ENCODE measurements at regions not wholly inside any gene's neighbourhood (a gene's known extent, or its start where the extent isn't known, plus 50 kb on each side); places are given as distances from the start of the nearest gene placed in this dataset.

DNA sequence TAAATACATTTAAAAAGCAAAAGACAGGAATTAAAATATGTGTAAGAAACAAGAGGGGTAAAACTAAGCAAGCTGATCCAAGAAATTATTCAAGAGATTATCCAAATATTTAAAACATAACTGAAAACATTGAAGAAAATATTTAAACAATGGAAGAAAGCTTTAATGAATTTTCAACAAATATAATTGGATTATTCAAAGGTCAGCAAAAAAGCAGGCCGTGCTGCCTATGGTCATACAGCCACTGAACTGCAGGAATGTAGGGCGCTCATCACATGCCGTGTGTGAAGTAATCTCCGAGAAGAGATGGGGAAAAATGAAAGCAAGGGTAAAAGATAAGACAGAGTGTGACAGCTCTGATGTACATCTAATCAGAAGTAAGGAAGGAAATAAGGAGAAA is 1195.4 kb upstream of the EYS start:
- DNase-seq (ENCODE audit: insufficient read length, low spot score) (no peak), FAIRE-seq (no peak)
- TF ChIP-seq PAX5 (IDR thresholded peaks at IDR 0.05; ENCODE audit: insufficient read depth, low read length, severe bottlenecking), result no peak
- no peak for TF ChIP-seq POLR2A (IDR thresholded peaks at IDR 0.05; ENCODE audit: low read depth, low read length)
- TF ChIP-seq POU2F2 (IDR thresholded peaks at IDR 0.05; ENCODE audit: low read depth, low read length), result no peak
- no peak for TF ChIP-seq TAF1 (IDR thresholded peaks at IDR 0.05; ENCODE audit: low read depth, low read length)
- TF ChIP-seq SPI1 (IDR thresholded peaks at IDR 0.05; ENCODE audit: low read depth, low read length), result no peak
- no peak for TF ChIP-seq POLR2AphosphoS5 (IDR thresholded peaks at IDR 0.05; ENCODE audit: low read depth, low read length)

- FAIRE-seq (no peak), DNase-seq (ENCODE audit: insufficient read length, low spot score) (no peak)
- TF ChIP-seq POLR2A (IDR thresholded peaks at IDR 0.05; ENCODE audit: low read depth, low read length) (no peak), PAX5 (IDR thresholded peaks at IDR 0.05; ENCODE audit: insufficient read depth, low read length, severe bottlenecking) (no peak), POU2F2 (IDR thresholded peaks at IDR 0.05; ENCODE audit: low read depth, low read length) (no peak), POLR2AphosphoS5 (IDR thresholded peaks at IDR 0.05; ENCODE audit: low read depth, low read length) (no peak), SPI1 (IDR thresholded peaks at IDR 0.05; ENCODE audit: low read depth, low read length) (no peak), TAF1 (IDR thresholded peaks at IDR 0.05; ENCODE audit: low read depth, low read length) (no peak)
Observed at GRCh38 chr6:66900133-66901083, 1193.4 kb upstream of the EYS start.

- TF ChIP-seq TAF1 (IDR thresholded peaks at IDR 0.05; ENCODE audit: low read depth, low read length), result no peak
- no peak for TF ChIP-seq SPI1 (IDR thresholded peaks at IDR 0.05; ENCODE audit: low read depth, low read length)
- no peak for TF ChIP-seq POU2F2 (IDR thresholded peaks at IDR 0.05; ENCODE audit: low read depth, low read length)
- no peak for TF ChIP-seq POLR2A (IDR thresholded peaks at IDR 0.05; ENCODE audit: low read depth, low read length)
- TF ChIP-seq POLR2AphosphoS5 (IDR thresholded peaks at IDR 0.05; ENCODE audit: low read depth, low read length), result no peak
- TF ChIP-seq PAX5 (IDR thresholded peaks at IDR 0.05; ENCODE audit: insufficient read depth, low read length, severe bottlenecking), result no peak
- DNase-seq (ENCODE audit: insufficient read length, low spot score), result no peak
- no peak for FAIRE-seq
Observed at GRCh38 chr6:66897576-66897975, 1190.5 kb upstream of the EYS start.

- TF ChIP-seq POLR2AphosphoS5 (IDR thresholded peaks at IDR 0.05; ENCODE audit: low read depth, low read length), result no peak
- no peak for TF ChIP-seq TAF1 (IDR thresholded peaks at IDR 0.05; ENCODE audit: low read depth, low read length)
- no peak for TF ChIP-seq POLR2A (IDR thresholded peaks at IDR 0.05; ENCODE audit: low read depth, low read length)
- no peak for TF ChIP-seq PAX5 (IDR thresholded peaks at IDR 0.05; ENCODE audit: insufficient read depth, low read length, severe bottlenecking)
- no peak for TF ChIP-seq SPI1 (IDR thresholded peaks at IDR 0.05; ENCODE audit: low read depth, low read length)
- TF ChIP-seq POU2F2 (IDR thresholded peaks at IDR 0.05; ENCODE audit: low read depth, low read length), result no peak
- no peak for FAIRE-seq
- no peak for DNase-seq (ENCODE audit: insufficient read length, low spot score)
Observed at GRCh38 chr6:66896415-66896814, 1189.4 kb upstream of the EYS start.

- TF ChIP-seq POLR2A (IDR thresholded peaks at IDR 0.05; ENCODE audit: low read depth, low read length) (no peak), POU2F2 (IDR thresholded peaks at IDR 0.05; ENCODE audit: low read depth, low read length) (no peak), TAF1 (IDR thresholded peaks at IDR 0.05; ENCODE audit: low read depth, low read length) (no peak), POLR2AphosphoS5 (IDR thresholded peaks at IDR 0.05; ENCODE audit: low read depth, low read length) (no peak), PAX5 (IDR thresholded peaks at IDR 0.05; ENCODE audit: insufficient read depth, low read length, severe bottlenecking) (no peak), SPI1 (IDR thresholded peaks at IDR 0.05; ENCODE audit: low read depth, low read length) (no peak)
- FAIRE-seq, result no peak
- no peak for DNase-seq (ENCODE audit: insufficient read length, low spot score)
Observed at GRCh38 chr6:66883453-66883852, 1176.4 kb upstream of the EYS start.

- DNase-seq (ENCODE audit: insufficient read length, low spot score) (no peak), FAIRE-seq (no peak)
- no peak for TF ChIP-seq SPI1 (IDR thresholded peaks at IDR 0.05; ENCODE audit: low read depth, low read length)
- TF ChIP-seq POLR2A (IDR thresholded peaks at IDR 0.05; ENCODE audit: low read depth, low read length), result no peak
- no peak for TF ChIP-seq POLR2AphosphoS5 (IDR thresholded peaks at IDR 0.05; ENCODE audit: low read depth, low read length)
- no peak for TF ChIP-seq POU2F2 (IDR thresholded peaks at IDR 0.05; ENCODE audit: low read depth, low read length)
- TF ChIP-seq TAF1 (IDR thresholded peaks at IDR 0.05; ENCODE audit: low read depth, low read length), result no peak
- TF ChIP-seq PAX5 (IDR thresholded peaks at IDR 0.05; ENCODE audit: insufficient read depth, low read length, severe bottlenecking), result no peak
Observed at GRCh38 chr6:66866801-66867200, 1159.8 kb upstream of the EYS start.

- TF ChIP-seq POLR2A (IDR thresholded peaks at IDR 0.05; ENCODE audit: low read depth, low read length) (no peak), POLR2AphosphoS5 (IDR thresholded peaks at IDR 0.05; ENCODE audit: low read depth, low read length) (no peak), TAF1 (IDR thresholded peaks at IDR 0.05; ENCODE audit: low read depth, low read length) (no peak), SPI1 (IDR thresholded peaks at IDR 0.05; ENCODE audit: low read depth, low read length) (no peak), PAX5 (IDR thresholded peaks at IDR 0.05; ENCODE audit: insufficient read depth, low read length, severe bottlenecking) (no peak), POU2F2 (IDR thresholded peaks at IDR 0.05; ENCODE audit: low read depth, low read length) (no peak)
- DNase-seq (ENCODE audit: insufficient read length, low spot score) (no peak), FAIRE-seq (no peak)
Observed at GRCh38 chr6:66865771-66866170, 1158.7 kb upstream of the EYS start.

DNA sequence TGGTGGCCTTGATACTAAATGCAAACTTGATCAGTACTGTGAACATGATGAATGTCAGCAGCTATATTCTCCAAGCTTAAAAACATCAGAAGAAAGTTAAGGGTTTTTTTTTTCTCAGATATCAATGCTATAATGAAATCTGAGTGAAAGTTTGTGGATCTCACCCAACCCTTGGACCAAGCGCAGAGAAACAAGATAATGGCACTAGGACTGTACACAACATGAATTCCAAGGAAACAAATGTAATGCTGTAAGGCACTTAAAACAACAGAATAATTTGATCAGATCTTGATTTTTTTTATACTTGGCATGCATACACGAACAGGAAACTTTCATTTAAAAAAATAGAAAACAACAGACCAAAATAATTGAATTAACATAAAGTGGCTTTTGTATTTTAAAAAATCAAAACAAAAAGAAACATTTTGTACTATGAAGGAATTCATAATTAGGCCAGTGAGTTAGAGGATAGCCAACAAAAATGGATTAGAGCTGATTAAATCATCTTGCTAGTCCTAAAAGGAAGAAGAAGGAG is 1154.0 kb upstream of the EYS start:
- FAIRE-seq, result no peak
- no peak for DNase-seq (ENCODE audit: insufficient read length, low spot score)
- no peak for TF ChIP-seq SPI1 (IDR thresholded peaks at IDR 0.05; ENCODE audit: low read depth, low read length)
- no peak for TF ChIP-seq POLR2A (IDR thresholded peaks at IDR 0.05; ENCODE audit: low read depth, low read length)
- no peak for TF ChIP-seq POLR2AphosphoS5 (IDR thresholded peaks at IDR 0.05; ENCODE audit: low read depth, low read length)
- no peak for TF ChIP-seq PAX5 (IDR thresholded peaks at IDR 0.05; ENCODE audit: insufficient read depth, low read length, severe bottlenecking)
- TF ChIP-seq TAF1 (IDR thresholded peaks at IDR 0.05; ENCODE audit: low read depth, low read length), result no peak
- TF ChIP-seq POU2F2 (IDR thresholded peaks at IDR 0.05; ENCODE audit: low read depth, low read length), result no peak

GRCh38 chr6:66860328-66860727 is 1153.3 kb upstream of the EYS start:
- FAIRE-seq, result no peak
- DNase-seq (ENCODE audit: insufficient read length, low spot score), result no peak
- TF ChIP-seq PAX5 (IDR thresholded peaks at IDR 0.05; ENCODE audit: insufficient read depth, low read length, severe bottlenecking), result no peak
- TF ChIP-seq POU2F2 (IDR thresholded peaks at IDR 0.05; ENCODE audit: low read depth, low read length), result no peak
- no peak for TF ChIP-seq POLR2A (IDR thresholded peaks at IDR 0.05; ENCODE audit: low read depth, low read length)
- TF ChIP-seq SPI1 (IDR thresholded peaks at IDR 0.05; ENCODE audit: low read depth, low read length), result no peak
- TF ChIP-seq POLR2AphosphoS5 (IDR thresholded peaks at IDR 0.05; ENCODE audit: low read depth, low read length), result no peak
- no peak for TF ChIP-seq TAF1 (IDR thresholded peaks at IDR 0.05; ENCODE audit: low read depth, low read length)

Data from GM12891 (cell line).